ENCODE measurements at regions not wholly inside any gene's neighbourhood (a gene's known extent, or its start where the extent isn't known, plus 50 kb on each side); places are given as distances from the start of the nearest gene placed in this dataset.

GRCh38 chr13:90443268-90443667 lies 904.2 kb upstream of the MIR17HG start:
- TF ChIP-seq CTCF (IDR thresholded peaks at IDR 0.05; ENCODE audit: low read depth, low read length, poor library complexity, severe bottlenecking) (no peak), EZH2phosphoT487 (IDR thresholded peaks at IDR 0.05; ENCODE audit: borderline replicate concordance, low read length) (no peak)
